HCT116 (cell line): ENCODE measurements at regions not wholly inside any gene's neighbourhood (a gene's known extent, or its start where the extent isn't known, plus 50 kb on each side); places are given as distances from the start of the nearest gene placed in this dataset.

Experiments used
- ATAC-seq: fragments of 200-7000 bp; cut with Tn5 transposase; 2 replicates; pipeline ENCODE4 v1.9.1; 2020; ENCODE audit warnings: mild to moderate bottlenecking, moderate library complexity
- BruUV-seq: library from RNA; stranded (reverse); fragments of 400-500 nt; replicated peaks from 2 replicates; lab custom pipeline; 2021; lab: Mats Ljungman, UMichigan
- CTCF ChIA-PET: fragments of 300-600 bp; sonication (Branson Sonifier 250); formaldehyde crosslinking; loops from one replicate; lab custom pipeline; 2021; ENCODE audit warnings: antibody characterized with exemption; lab: Charles Lee
- POLR2A ChIA-PET: fragments of 300-600, 350-600 bp; sonication (Branson Sonifier 250); formaldehyde crosslinking; loops from one replicate; lab custom pipeline; 2021; ENCODE audit warnings: antibody characterized with exemption; lab: Charles Lee
- RAD21 ChIA-PET, 2 experiments: fragments of 300-600 bp; sonication (Branson Sonifier 250); formaldehyde crosslinking; loops; one replicate each; lab custom pipeline; 2023; ENCODE audit warnings: low total read pairs in 2 of 2; ENCODE audit not compliant: uncharacterized antibody in 2 of 2, unreplicated experiment in 2 of 2, low non-redundant PET in 1 of 2; lab: Charles Lee
- DNase-seq: peaks from one replicate; pipeline ENCODE4 v3.0.0-alpha.2; 2010; ENCODE audit warnings: low read depth, low spot score
- H2AFZ ChIP-seq: fragments of 200-600 bp; shearing (Covaris generic), sonication (generic); 2 replicates; pipeline ENCODE4 v1.6.1; 2017; ENCODE audit warnings: low read depth, mixed run types, mixed read lengths, antibody characterized with exemption, low read length; ENCODE audit not compliant: poor library complexity, severe bottlenecking
- H3K27ac ChIP-seq: 2 replicates; pipeline ENCODE4 v1.5.1; 2012; ENCODE audit warnings: low read depth, low read length
- H3K27me3 ChIP-seq: fragments of 200-600 bp; sonication (generic); 2 replicates; pipeline ENCODE4 v1.6.1; 2016; ENCODE audit warnings: mixed run types, low read length, mixed read lengths; ENCODE audit not compliant: insufficient read depth
- H3K36me3 ChIP-seq, 2 experiments: fragments of 200-500 bp in 1 of 2; fragments of 200-600 bp in 1 of 2; sonication (Bioruptor generic) in 1 of 2; sonication (generic) in 1 of 2; 2 replicates each; pipeline versions ENCODE4 v1.5.1 to v1.6.1; 2014 to 2016; ENCODE audit warnings: low read length in 2 of 2, inconsistent platforms in 1 of 2, mixed read lengths in 1 of 2, mixed run types in 1 of 2; ENCODE audit not compliant: insufficient read depth in 2 of 2, control insufficient read depth in 1 of 2
- H3K4me1 ChIP-seq, 2 experiments: fragments of 200-600 bp in 1 of 2; sonication (generic) in 1 of 2; 2 replicates each; pipeline versions ENCODE4 v1.5.1 to v1.6.1; 2012 to 2017; ENCODE audit warnings: low read length in 2 of 2, inconsistent platforms in 1 of 2, mild to moderate bottlenecking in 1 of 2, mixed read lengths in 1 of 2, mixed run types in 1 of 2, moderate library complexity in 1 of 2; ENCODE audit not compliant: insufficient read depth in 2 of 2, control insufficient read depth in 1 of 2
- H3K4me2 ChIP-seq: fragments of 200-600 bp; sonication (generic); 2 replicates; pipeline ENCODE4 v1.6.1; 2017; ENCODE audit warnings: mixed run types, low read length, mixed read lengths
- H3K4me3 ChIP-seq, 2 experiments: fragments of 200-600 bp in 1 of 2; sonication (generic) in 1 of 2; replicated peaks in 1 of 2; 2 replicates each; pipeline ENCODE4 v1.5.1; 2011 to 2016; ENCODE audit warnings: low read length in 2 of 2, control low read depth in 1 of 2, low read depth in 1 of 2, mild to moderate bottlenecking in 1 of 2, mixed read lengths in 1 of 2, mixed run types in 1 of 2
- H3K79me2 ChIP-seq: fragments of 200-600 bp; sonication (generic); 2 replicates; pipeline ENCODE4 v1.6.1; 2017; ENCODE audit warnings: mild to moderate bottlenecking, mixed run types, low read length, moderate library complexity, mixed read lengths; ENCODE audit not compliant: insufficient read depth
- H3K9ac ChIP-seq: fragments of 200-600 bp; sonication (generic); 2 replicates; pipeline ENCODE4 v1.6.1; 2016; ENCODE audit warnings: low read length, mixed read lengths
- H3K9me2 ChIP-seq: fragments of 200-600 bp; sonication (generic), shearing (Covaris generic); 2 replicates; pipeline ENCODE4 v1.6.1; 2017; ENCODE audit warnings: mixed run types, mild to moderate bottlenecking, moderate library complexity; ENCODE audit not compliant: insufficient read depth
- H3K9me3 ChIP-seq, 2 experiments: fragments of 200-500 bp in 1 of 2; fragments of 200-600 bp in 1 of 2; sonication (Bioruptor generic) in 1 of 2; sonication (generic) in 1 of 2; 2 replicates each; pipeline ENCODE4 v1.6.1; 2014 to 2017; ENCODE audit warnings: low read length in 2 of 2, mixed read lengths in 2 of 2, inconsistent platforms in 1 of 2, low read depth in 1 of 2, mild to moderate bottlenecking in 1 of 2, mixed run types in 1 of 2, moderate library complexity in 1 of 2; ENCODE audit not compliant: control insufficient read depth in 1 of 2, insufficient read depth in 1 of 2
- H4K20me1 ChIP-seq: fragments of 200-600 bp; sonication (generic), shearing (Covaris generic); 2 replicates; pipeline ENCODE4 v1.6.1; 2017; ENCODE audit warnings: mixed run types, mild to moderate bottlenecking, moderate library complexity; ENCODE audit not compliant: insufficient read depth
- ATF3 ChIP-seq: IDR thresholded peaks from 2 replicates; pipeline ENCODE4 v1.6.1; 2012
- CBX3 ChIP-seq: IDR thresholded peaks from 2 replicates; pipeline ENCODE4 v1.6.1; 2012; ENCODE audit warnings: low read depth
- CEBPB ChIP-seq: IDR thresholded peaks from 2 replicates; pipeline ENCODE4 v1.6.1; 2012; ENCODE audit warnings: low read depth
- CTCF ChIP-seq, 3 experiments: fragments of 200-600 bp in 1 of 3; sonication (generic) in 1 of 3; IDR thresholded peaks in 2 of 3; conservative IDR thresholded peaks in 1 of 3; 2 replicates each; pipeline ENCODE4 v1.5.1; 2012 to 2017; ENCODE audit warnings: low read depth in 2 of 3, low read length in 2 of 3, antibody characterized with exemption in 1 of 3, borderline replicate concordance in 1 of 3, control low read depth in 1 of 3, mild to moderate bottlenecking in 1 of 3, mixed read lengths in 1 of 3, mixed run types in 1 of 3, moderate library complexity in 1 of 3; ENCODE audit not compliant: insufficient read depth in 1 of 3
- EGR1 ChIP-seq: IDR thresholded peaks from 2 replicates; pipeline ENCODE4 v1.6.1; 2012; ENCODE audit warnings: low read depth
- ELF1 ChIP-seq: IDR thresholded peaks from 2 replicates; pipeline ENCODE4 v1.6.1; 2012; ENCODE audit warnings: low read depth, borderline replicate concordance
- EZH2 ChIP-seq: fragments of 200-600 bp; sonication (generic); IDR thresholded peaks from 2 replicates; pipeline ENCODE4 v1.6.1; 2017; ENCODE audit warnings: antibody characterized with exemption, mixed run types
- EZH2phosphoT487 ChIP-seq: fragments of 200-600 bp; IDR thresholded peaks from 2 replicates; pipeline ENCODE4 v1.6.1; 2018; ENCODE audit warnings: antibody characterized with exemption, borderline replicate concordance
- FOSL1 ChIP-seq: IDR thresholded peaks from 2 replicates; pipeline ENCODE4 v1.6.1; 2012; ENCODE audit warnings: low read depth
- MAX ChIP-seq: IDR thresholded peaks from 2 replicates; pipeline ENCODE4 v1.6.1; 2012
- POLR2A ChIP-seq: IDR thresholded peaks from 2 replicates; pipeline ENCODE4 v1.7.0; 2011; ENCODE audit warnings: borderline replicate concordance; ENCODE audit not compliant: insufficient read depth, insufficient read length; ENCODE audit errors: extremely low read depth
- POLR2AphosphoS5 ChIP-seq: IDR thresholded peaks from 2 replicates; pipeline ENCODE4 v1.6.1; 2011; ENCODE audit warnings: mild to moderate bottlenecking, low read depth, low read length, moderate library complexity
- RAD21 ChIP-seq: IDR thresholded peaks from 2 replicates; pipeline ENCODE4 v1.6.1; 2012; ENCODE audit warnings: low read depth, mild to moderate bottlenecking
- REST ChIP-seq: IDR thresholded peaks from 2 replicates; pipeline ENCODE4 v1.6.1; 2012; ENCODE audit warnings: low read depth
- SIN3A ChIP-seq: IDR thresholded peaks from 2 replicates; pipeline ENCODE4 v1.6.1; 2012; ENCODE audit warnings: low read depth
- SP1 ChIP-seq: IDR thresholded peaks from 2 replicates; pipeline ENCODE4 v1.6.1; 2012; ENCODE audit warnings: low read depth
- SRF ChIP-seq: IDR thresholded peaks from 2 replicates; pipeline ENCODE4 v1.6.1; 2012; ENCODE audit warnings: low read depth
- TCF7L2 ChIP-seq: IDR thresholded peaks from 2 replicates; pipeline ENCODE4 v1.7.0; 2011; ENCODE audit warnings: borderline replicate concordance, inconsistent platforms; ENCODE audit not compliant: insufficient read depth, insufficient read length; ENCODE audit errors: extremely low read depth
- YY1 ChIP-seq: IDR thresholded peaks from 2 replicates; pipeline ENCODE4 v1.6.1; 2011; ENCODE audit warnings: low read length, low read depth, moderate library complexity, mild to moderate bottlenecking; ENCODE audit not compliant: insufficient replicate concordance; ENCODE audit errors: extremely low read depth
- ZBTB33 ChIP-seq: IDR thresholded peaks from 2 replicates; pipeline ENCODE4 v1.6.1; 2011; ENCODE audit warnings: mild to moderate bottlenecking, low read length, moderate library complexity; ENCODE audit not compliant: insufficient replicate concordance; ENCODE audit errors: extremely low read depth
- intact Hi-C: fragments of 100-400 bp; cut with micrococcal nuclease; formaldehyde crosslinking; loops from 2 replicates; pipeline ENCODE4 v1.10.0; 2022

- DNase-seq (no peak), ATAC-seq (no peak)
- no peaks in the 10 kb centered on the region for H3K27me3 ChIP-seq
- peaks cover 0 to 3% of the 10 kb centered on the region in 2 experiments; a peak in 1 of 4 replicates for H3K9me3 ChIP-seq
- H3K79me2 ChIP-seq = no peaks in the 10 kb centered on the region
- intact Hi-C loops = no loop called here
- TF ChIP-seq ELF1 (no peak), POLR2AphosphoS5 (no peak), CBX3 (no peak), MAX (no peak), CEBPB (no peak), RAD21 (no peak), ATF3 (no peak), ZBTB33 (no peak), YY1 (no peak), EZH2phosphoT487 (no peak), POLR2A (no peak), SP1 (no peak), EZH2 (no peak), SIN3A (no peak), CTCF (IDR thresholded peaks at IDR 0.05 in 2 of 3, conservative IDR thresholded peaks at IDR 0.05 in 1 of 3; ENCODE audit: borderline replicate concordance in 1 of 3, insufficient read depth in 1 of 3, low read depth in 2 of 3, low read length in 2 of 3) (no peak), FOSL1 (no peak), EGR1 (no peak), REST (no peak), SRF (no peak), TCF7L2 (no peak)
- POLR2A ChIA-PET = no interaction called here
- H3K27ac ChIP-seq = no peak overlapping the region
- no peaks in the 10 kb centered on the region for H3K4me1 ChIP-seq
- H4K20me1 ChIP-seq = no peaks in the 10 kb centered on the region
- H3K36me3 ChIP-seq = no peaks in the 10 kb centered on the region
- H3K9ac ChIP-seq = no peak overlapping the region
- no peak overlapping the region for H3K4me3 ChIP-seq
- BruUV-seq = no TSS peak
- RAD21 ChIA-PET = no interaction called here
- no peak overlapping the region for H2AFZ ChIP-seq
- H3K9me2 ChIP-seq = 0 out of 2 replicates have a peak, but pooled peaks cover 2% of the 10 kb centered on the region
- H3K4me2 ChIP-seq = no peak overlapping the region
- CTCF ChIA-PET = no interaction called here
Measured at GRCh38 chr10:65033957-65034356, 1512.8 kb downstream of the REEP3 start.
